Mammary epithelial cell (primary cell): ENCODE measurements at regions not wholly inside any gene's neighbourhood (a gene's known extent, or its start where the extent isn't known, plus 50 kb on each side); places are given as distances from the start of the nearest gene placed in this dataset.

Experiments used
- CTCF ChIP-seq, 2 donors: IDR thresholded peaks in 1 of 2; conservative IDR thresholded peaks in 1 of 2; 2 replicates each; pipeline ENCODE4 v1.5.1; 2011 to 2012; ENCODE audit warnings: inconsistent platforms in 2 of 2, low read length in 2 of 2, mild to moderate bottlenecking in 2 of 2, control low read depth in 1 of 2, low read depth in 1 of 2; ENCODE audit not compliant: insufficient read depth in 1 of 2; ENCODE audit errors: extremely low read depth in 1 of 2
- EZH2 ChIP-seq: IDR thresholded peaks from 2 replicates; pipeline ENCODE4 v1.6.1; 2012; ENCODE audit warnings: low read length, inconsistent platforms, borderline replicate concordance

- TF ChIP-seq CTCF (conservative IDR thresholded peaks at IDR 0.05 in 1 of 2, IDR thresholded peaks at IDR 0.05 in 1 of 2; ENCODE audit: extremely low read depth in 1 of 2, insufficient read depth in 1 of 2, low read depth in 1 of 2, low read length in 2 of 2): no peak
- TF ChIP-seq EZH2: no peak
These were observed 260.5 kb downstream of the CDK5RAP2 start for GRCh38 chr9:120319452-120319851.
